ENCODE measurements at regions not wholly inside any gene's neighbourhood (a gene's known extent, or its start where the extent isn't known, plus 50 kb on each side); places are given as distances from the start of the nearest gene placed in this dataset.

DNA sequence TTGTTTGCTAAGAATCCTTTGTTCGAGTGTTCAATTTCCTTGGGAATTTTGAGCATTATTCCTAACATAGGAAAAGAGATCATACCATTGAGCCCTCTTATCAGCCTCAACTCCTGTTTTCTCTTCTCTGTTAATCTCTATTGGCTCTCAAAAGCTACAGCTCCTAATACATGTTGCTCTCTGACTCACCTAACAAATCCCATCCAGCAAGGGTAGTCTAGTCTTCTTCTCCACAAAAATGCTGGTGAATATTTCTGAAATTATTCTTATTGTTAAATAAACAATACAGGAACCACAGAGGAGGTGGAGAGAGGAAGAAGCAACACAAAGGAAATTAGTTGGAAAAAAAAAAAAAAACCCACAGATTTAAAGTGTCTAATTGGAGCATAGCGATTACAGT lies 325.8 kb upstream of the NAALADL2 start:
- TF ChIP-seq, protein P1, sequence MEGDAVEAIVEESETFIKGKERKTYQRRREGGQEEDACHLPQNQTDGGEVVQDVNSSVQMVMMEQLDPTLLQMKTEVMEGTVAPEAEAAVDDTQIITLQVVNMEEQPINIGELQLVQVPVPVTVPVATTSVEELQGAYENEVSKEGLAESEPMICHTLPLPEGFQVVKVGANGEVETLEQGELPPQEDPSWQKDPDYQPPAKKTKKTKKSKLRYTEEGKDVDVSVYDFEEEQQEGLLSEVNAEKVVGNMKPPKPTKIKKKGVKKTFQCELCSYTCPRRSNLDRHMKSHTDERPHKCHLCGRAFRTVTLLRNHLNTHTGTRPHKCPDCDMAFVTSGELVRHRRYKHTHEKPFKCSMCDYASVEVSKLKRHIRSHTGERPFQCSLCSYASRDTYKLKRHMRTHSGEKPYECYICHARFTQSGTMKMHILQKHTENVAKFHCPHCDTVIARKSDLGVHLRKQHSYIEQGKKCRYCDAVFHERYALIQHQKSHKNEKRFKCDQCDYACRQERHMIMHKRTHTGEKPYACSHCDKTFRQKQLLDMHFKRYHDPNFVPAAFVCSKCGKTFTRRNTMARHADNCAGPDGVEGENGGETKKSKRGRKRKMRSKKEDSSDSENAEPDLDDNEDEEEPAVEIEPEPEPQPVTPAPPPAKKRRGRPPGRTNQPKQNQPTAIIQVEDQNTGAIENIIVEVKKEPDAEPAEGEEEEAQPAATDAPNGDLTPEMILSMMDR (IDR thresholded peaks at IDR 0.05) = no peak
- TF ChIP-seq EZH2 (IDR thresholded peaks at IDR 0.05) = no peak
